GM19372 (cell line): ENCODE measurements at regions not wholly inside any gene's neighbourhood (a gene's known extent, or its start where the extent isn't known, plus 50 kb on each side); places are given as distances from the start of the nearest gene placed in this dataset.

Experiments
- ATAC-seq: cut with Tn5 transposase; IDR thresholded peaks from one replicate; pipeline ENCODE4 v1.9.1; 2021; ENCODE audit warnings: mild to moderate bottlenecking, low read depth, moderate library complexity; ENCODE audit not compliant: unreplicated experiment

- ATAC-seq, result no peak
These were observed 286.5 kb upstream of the CRIM1 start for GRCh38 chr2:36069074-36069473.

GRCh38 chr2:36068086-36068485 is 287.5 kb upstream of the CRIM1 start:
- no peak for ATAC-seq

GRCh38 chr2:36060133-36060532 is 295.4 kb upstream of the CRIM1 start:
- ATAC-seq, result peak; percentile 32

- peak; percentile 100 for ATAC-seq
These were observed 295.9 kb upstream of the CRIM1 start for GRCh38 chr2:36059691-36060090.

GRCh38 chr2:36058953-36059352 is 296.6 kb upstream of the CRIM1 start:
- no peak for ATAC-seq

- ATAC-seq, result no peak
These were observed 297.5 kb upstream of the CRIM1 start for GRCh38 chr2:36058076-36058475.

- ATAC-seq, result no peak
These were observed 302.8 kb upstream of the CRIM1 start for GRCh38 chr2:36052819-36053218.

GRCh38 chr2:36044411-36044810 is 311.2 kb upstream of the CRIM1 start:
- no peak for ATAC-seq

GRCh38 chr2:36035137-36035536 is 320.4 kb upstream of the CRIM1 start:
- no peak for ATAC-seq

GRCh38 chr2:36032046-36032445 is 323.5 kb upstream of the CRIM1 start:
- ATAC-seq, result no peak

- ATAC-seq, result no peak
These were observed 324.1 kb upstream of the CRIM1 start for GRCh38 chr2:36031471-36031870.

GRCh38 chr2:36027616-36028015 is 328.0 kb upstream of the CRIM1 start:
- ATAC-seq, result no peak

- ATAC-seq, result no peak
These were observed 342.5 kb upstream of the CRIM1 start for GRCh38 chr2:36013064-36013463.

- ATAC-seq, result no peak
These were observed 349.1 kb upstream of the CRIM1 start for GRCh38 chr2:36006444-36006843.

GRCh38 chr2:36002941-36003340 is 352.6 kb upstream of the CRIM1 start:
- ATAC-seq, result no peak

GRCh38 chr2:35997488-35997887 is 358.1 kb upstream of the CRIM1 start:
- no peak for ATAC-seq

- no peak for ATAC-seq
These were observed 366.1 kb upstream of the CRIM1 start for GRCh38 chr2:35989503-35989902.

- no peak for ATAC-seq
These were observed 366.5 kb upstream of the CRIM1 start for GRCh38 chr2:35989040-35989439.

GRCh38 chr2:35986871-35987270 is 368.7 kb upstream of the CRIM1 start:
- no peak for ATAC-seq

GRCh38 chr2:35978218-35978617 is 377.4 kb upstream of the CRIM1 start:
- ATAC-seq, result peak; percentile 85

- ATAC-seq, result no peak
These were observed 379.0 kb upstream of the CRIM1 start for GRCh38 chr2:35976611-35977010.

GRCh38 chr2:35973737-35974132 is 381.8 kb upstream of the CRIM1 start:
- no peak for ATAC-seq

- peak; percentile 72 for ATAC-seq
These were observed 382.3 kb upstream of the CRIM1 start for GRCh38 chr2:35973132-35973736.
